Amniotic stem cell (primary cell): ENCODE measurements at regions not wholly inside any gene's neighbourhood (a gene's known extent, or its start where the extent isn't known, plus 50 kb on each side); places are given as distances from the start of the nearest gene placed in this dataset.

Source experiments
- DNase-seq: peaks from one replicate; lab custom pipeline; 2025; lab: John Stamatoyannopoulos, UW

DNA sequence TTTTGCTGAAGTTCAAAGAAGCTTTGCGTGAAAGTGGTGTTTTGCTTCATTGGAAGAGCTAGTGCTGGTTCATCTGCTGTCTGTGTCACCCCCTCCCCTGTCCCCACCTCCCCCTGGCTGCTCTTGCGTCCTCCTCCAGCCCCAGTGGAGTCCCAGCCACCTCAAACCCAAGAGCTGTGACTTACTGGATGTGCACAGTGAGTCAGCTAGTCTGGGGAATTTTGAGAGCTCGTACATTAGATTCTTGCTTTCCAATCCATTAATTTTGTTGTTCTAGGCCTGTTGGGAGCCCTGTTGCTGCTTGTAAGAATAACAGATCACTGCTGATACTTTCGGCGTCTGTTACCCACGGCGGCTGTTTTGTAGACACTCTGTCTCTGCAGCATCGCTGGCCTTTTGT, 412.1 kb downstream of the TSN start:
- no peak for DNase-seq

DNA sequence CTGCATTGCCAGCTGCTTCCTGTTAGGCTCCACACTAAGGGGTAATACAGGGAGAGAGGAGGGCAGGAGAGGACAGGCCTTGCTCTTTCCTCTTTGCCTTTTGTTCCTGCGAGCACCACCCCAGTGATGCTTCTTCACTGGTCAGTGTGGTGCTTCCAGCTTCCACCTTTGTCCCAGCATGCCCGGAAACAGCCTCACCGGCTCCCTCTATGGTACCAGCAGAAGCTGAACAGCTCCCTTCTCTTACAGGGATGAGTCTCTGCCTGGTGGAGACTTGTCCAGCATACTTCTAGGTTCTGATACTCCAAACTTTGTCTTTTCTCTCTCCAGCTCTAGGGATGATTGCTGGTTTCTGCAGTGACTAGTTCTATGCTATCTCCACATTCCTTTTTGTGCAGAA, 413.3 kb downstream of the TSN start:
- DNase-seq, result no peak

DNA sequence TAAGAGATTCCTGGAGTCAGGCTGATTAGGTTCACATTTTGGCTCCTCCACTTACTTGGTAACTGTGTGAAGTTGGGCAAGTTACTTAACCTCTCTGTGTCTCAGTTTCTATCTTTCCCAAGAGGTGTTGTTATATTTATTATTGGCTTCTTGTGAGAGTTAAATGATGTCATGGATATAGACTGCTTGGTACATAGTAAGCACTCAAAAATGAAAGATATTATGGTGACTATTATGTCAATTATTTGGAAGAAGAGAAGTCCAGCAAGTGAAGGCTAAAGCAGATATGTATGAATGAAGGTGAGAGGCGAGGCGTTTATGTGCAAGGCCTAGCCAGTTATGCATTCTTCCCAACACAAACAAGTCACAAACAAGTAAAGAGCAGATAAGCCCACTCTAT, 417.4 kb downstream of the TSN start:
- DNase-seq, result no peak

DNA sequence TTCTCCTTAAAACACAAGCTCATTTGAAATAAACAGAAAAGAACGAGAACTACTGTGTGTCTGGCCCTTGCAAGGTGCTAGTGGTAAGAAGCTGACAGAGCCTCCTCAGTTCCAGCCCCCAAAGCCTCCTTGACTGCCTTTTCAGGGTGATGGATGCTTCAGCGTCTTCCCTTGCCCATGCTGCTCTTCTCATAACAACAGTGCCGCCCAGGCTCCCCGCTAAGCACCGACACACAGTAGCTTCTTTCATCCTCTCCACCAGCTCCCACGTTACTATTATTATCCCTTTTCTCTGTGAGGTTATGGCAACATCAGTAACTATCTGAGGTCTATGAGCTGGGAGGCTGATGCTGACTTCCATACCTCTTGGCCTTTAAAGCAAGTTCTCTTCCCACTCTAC, 418.6 kb downstream of the TSN start:
- DNase-seq, result no peak

DNA sequence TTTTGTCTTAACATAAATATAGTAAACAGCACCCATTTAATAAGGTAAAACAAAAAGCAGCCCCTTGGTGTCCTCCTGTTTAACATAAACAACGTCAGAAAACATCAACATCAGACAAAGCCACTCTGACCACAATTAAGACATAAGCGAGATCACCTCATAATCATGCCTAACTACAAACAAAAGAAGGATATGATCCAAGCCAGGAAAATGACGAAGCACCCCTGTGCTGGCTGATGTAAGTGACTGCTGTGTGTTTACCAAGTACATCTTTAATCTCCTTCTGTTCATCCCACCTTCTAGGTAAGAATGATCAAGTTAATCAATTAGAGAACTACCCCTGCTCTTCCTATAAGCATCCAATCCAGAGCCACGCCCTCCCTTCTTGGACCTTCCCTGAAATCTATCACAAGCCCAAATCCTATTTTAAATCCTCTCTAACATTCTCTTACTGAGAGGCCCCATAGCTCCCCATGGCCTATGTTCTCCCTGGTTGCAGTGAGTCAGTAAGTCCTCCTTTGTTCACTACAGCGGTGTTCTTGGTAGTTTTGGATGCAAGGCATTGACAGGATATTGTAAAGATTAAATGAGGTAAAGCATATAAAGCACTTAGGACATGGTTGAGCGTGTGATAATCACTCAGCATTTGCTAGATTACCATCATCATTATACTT, 424.2 kb downstream of the TSN start:
- no peak for DNase-seq

DNA sequence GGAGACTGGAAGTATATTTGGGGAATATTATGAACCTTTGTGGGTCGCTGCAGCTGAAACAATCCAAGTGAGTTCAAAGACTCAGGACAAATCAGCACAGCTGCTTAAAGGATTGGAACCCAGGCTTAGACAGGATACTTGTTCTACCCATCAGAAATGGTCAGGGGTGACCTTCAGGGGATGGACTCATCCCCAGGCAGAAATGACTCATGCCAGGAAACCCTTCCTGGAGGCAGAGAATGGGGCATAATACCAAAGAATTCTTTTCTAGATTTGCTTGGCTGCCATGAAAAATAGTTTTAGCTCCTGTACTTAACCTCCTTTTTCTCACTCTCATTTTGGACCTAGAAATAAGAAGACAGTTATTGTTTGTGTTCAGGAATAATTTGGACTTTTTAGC, 425.5 kb downstream of the TSN start:
- DNase-seq, result no peak

DNA sequence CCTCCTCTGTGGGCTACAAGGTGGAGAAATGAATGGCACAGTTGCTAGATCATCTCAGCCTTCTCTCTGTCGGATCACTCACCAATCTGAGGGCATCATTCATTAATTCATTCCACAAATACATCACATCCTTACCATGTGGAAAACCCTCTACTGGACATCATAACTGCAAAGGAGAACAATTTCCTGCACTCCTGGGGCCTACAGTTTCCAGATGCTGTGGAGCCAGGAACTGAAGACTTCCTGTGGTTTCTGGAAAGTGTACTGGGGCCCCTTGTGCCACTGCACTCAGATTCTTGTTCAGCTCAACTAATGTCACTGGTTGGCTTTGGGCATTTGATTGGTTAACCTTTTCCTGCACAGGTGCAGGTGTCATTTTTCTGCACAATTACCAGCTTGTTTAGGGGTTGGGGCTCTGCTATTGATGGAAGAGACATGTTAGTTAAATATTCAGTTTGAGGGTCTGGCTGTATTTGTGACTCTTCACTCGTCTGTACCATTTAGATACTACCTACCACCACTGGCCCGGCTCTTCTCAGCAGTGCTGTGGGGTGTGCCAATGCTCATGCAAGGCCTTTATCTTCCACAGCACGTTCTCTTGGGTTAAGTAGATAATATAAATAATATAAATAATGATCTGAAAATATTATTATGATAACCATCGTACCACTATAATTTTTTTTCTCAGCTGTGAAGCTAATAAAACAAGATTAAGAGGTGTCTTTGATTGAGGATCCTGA, 427.3 kb downstream of the TSN start:
- no peak for DNase-seq

DNA sequence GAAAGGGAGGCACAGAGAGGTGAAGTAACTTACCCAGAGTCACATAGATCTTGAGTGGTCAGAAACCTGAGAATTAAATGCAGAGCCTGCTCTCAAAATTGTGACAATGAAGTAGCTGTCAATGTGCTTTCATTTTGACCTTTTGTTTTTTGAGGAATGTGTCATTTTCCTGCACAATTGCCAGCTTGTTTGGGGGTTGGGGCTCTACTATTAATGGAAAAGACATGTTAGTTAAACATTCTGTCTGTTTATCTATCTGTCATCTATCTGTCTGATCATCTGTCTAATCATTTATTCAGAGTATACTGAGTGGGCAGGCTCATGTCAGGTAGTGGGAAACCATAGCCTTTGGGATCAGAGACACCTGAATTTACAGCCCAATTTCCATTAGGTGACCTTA, 428.4 kb downstream of the TSN start:
- no peak for DNase-seq

DNA sequence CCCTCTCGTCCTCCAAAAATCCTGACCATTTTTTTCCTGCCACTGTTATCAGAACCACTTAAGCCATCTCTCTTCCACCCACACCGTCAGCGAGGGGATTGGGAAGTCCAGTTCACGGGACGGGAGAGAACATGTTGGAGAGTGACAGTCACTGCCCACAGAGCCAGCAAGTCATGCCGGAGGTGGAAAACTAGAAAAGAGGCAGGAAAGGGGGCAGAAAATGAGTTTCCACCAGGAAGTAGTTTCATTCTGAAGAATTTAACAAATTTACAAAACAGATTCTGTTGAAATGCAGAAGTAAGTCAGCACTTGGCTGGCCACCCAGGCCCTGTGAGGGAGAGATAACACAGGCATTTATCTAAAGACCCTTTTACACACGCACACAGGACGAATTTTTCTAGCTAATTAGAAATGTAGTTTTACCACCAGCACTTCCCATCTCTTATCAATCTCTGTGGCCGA, 431.3 kb downstream of the TSN start:
- DNase-seq, result no peak

DNA sequence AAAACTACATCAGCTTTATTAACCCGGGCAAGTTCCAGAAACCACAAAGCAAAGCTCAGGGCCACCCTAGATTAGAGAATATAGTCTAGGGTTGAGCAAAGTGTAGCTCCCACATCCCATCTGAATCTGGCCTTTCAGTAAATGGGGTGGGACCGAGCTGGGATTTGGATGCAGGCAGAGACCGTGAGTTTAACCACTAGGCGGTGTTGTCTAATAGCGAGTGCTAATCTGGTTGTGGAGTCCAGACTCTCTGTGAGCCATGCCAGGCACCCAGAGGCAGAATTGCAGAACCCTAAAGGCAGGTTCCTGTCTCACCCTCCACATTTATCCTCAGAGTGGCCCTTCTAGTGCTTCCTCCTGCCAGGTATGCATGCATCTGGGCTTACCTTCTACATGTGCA, 435.9 kb downstream of the TSN start:
- no peak for DNase-seq

DNA sequence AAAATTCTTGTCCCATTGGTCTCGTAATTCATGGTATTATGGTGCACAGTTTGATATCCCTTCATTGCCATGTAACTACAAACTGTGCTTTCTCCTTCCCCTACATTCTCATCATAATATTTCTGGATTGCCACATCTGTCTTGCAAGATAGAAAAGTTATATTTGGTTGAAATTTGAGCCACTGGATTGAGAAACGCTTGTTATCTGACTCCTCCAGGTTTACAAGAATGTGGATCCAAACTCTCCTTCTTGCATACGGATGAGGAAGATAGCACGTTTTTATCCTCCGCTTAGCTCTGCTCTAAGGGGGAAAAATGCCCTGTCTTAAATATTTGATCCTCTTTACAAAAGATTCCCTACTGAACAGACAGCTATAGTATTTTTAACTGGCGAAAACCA, 438.2 kb downstream of the TSN start:
- no peak for DNase-seq

DNA sequence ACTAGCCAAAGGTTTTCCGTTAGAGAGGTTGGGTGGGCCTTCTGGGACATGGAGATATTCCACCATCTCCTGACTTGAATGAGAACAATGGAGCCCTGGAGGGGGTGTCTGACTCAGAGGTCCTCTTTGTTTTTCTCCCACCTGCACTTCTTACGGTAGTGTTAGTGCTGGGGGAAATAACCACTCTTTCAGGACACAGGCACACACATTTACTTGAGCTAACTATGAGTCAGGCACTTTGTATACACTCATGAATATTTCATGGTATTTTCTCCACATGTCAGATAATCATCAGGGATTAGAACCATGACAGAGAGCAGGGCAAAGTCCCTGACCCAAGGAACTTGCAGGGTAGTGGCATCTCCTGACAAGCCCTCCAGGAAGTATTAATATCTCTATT, 439.1 kb downstream of the TSN start:
- no peak for DNase-seq

DNA sequence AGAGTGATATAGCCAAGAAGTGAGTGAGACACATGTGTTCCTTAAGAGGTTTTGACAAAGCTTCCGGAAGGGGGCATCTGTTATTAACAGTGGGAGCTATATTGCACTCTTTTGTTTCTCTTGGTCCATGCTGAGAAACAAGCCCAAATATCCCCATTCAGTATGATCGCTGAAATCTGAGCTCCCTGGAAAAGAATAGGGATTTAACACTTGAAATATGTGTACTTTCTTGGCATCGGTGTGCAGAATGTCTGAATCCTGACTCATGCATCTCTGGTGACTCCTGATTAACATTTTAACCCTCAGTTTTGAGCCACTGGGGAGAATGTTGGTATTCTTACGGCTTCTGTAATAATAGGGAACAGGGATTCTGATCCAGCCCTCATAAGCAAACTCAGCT, 448.1 kb downstream of the TSN start:
- DNase-seq, result no peak

DNA sequence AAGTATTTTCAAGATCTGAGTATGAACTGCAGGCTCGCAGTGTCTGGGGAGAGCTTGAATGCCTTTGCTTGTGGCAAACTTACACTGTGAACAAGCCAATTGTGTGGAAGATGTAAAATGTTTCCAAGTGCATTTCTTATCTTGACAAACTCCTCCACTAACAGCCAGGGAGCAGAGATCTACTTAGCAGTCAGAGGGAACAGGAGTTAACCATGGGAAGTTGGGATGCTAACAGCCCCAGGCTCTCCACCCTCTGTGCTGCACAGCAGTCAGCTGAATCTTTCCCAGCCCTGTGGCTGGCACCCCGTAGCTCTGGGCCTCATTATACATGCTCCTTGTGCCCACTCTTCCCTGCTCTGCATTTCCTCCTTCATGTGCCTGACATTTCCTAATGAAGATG, 450.2 kb downstream of the TSN start:
- DNase-seq, result no peak

DNA sequence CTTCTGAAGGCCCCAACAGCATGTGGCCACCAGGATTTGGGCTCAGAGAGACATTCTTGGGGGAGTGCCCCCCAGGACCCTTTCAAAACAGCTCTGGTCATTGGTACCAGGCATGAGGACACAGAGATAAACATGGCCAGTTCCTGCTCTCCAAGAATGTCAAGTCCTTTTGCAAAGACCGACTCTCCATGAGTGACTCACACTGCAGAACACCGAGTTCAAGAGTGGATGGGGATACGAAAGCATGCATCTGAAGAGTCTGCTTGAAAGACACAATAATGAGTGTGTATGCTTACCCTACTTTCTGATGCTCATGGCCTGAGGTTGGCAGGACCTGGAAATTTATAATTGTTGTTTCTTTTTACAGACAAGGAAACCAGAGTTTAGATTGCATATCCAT, 450.6 kb downstream of the TSN start:
- DNase-seq, result no peak

DNA sequence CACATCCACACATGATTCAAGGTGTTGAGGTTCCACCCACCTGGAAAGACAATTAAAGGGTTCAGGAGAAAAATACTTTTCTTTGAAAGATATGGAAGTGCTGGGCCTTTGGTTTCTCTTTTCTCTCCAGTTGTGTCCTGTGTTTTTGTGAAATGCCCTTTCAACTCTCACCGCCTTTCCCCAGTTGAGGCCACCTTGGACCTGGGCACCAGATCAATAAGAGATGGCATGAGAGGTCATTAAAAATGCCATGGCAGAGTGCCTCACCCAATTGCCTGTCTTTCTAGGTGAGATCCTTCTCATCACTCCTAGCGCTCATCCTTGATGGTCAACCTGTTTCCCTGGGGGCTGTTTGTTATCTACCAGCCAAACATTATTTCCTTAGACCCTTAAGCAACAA, 453.9 kb downstream of the TSN start:
- no peak for DNase-seq

DNA sequence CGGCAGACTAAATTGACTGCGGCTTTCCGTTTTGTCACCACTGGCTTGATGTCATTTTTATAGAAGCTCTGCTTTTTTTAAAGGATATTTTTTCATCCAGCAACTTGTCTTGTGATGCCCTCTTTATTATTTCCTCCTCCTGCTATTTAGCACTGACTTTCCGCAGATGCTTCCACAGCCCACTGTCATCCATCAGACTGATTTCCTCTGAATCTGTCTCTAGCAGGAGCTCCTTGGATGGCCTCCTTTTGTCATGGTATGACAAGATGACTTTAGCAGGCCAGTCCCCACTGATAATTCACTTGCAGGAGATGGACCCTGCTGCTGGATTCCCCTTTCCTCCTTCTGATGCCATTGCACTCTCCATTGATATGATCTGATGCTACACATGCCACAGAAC, 454.6 kb downstream of the TSN start:
- DNase-seq, result no peak

DNA sequence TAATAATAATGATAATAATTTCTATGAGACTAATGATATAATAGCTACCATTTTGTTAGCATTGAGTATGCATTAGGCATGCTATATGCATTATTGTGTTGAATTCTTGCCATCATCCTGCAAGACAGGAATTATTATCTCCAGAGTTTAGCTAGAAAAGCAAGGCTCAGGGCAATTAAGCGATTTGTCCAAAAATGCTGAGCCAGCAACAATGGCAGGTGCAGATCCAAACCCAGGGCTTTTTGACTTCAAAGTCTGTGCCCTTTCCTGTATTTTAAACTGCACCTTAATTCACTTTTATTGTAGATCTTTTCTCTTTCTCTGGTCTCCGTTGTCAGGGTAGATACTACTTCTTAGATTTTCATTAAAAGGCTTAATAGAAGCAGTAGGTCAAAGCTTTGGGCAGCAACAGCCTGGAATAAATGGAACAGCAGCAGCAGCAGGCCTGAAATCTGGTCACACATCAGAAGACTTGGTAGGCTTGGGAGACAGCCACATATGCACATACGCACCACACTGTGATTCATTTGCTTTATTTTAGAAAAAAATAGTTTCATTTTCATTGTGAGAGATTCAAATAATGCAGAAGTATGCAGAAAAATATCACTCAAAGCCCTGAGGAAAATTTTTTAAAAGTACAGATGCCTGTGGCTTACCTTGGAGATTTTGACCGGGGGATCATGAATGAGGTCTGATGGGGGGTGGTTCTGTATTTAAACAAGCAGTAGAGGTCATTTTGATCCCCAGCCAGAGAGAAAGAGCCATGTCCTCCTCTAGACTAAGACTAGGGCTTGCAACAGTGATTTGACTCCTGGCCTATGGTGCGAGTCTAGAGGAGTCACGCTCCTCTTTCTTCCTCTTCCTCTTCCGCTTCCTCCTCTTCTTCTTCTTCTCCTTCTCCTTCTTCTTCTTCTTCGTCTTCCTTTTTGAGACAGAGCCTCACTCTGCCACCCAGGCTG, 455.7 kb downstream of the TSN start:
- no peak for DNase-seq

DNA sequence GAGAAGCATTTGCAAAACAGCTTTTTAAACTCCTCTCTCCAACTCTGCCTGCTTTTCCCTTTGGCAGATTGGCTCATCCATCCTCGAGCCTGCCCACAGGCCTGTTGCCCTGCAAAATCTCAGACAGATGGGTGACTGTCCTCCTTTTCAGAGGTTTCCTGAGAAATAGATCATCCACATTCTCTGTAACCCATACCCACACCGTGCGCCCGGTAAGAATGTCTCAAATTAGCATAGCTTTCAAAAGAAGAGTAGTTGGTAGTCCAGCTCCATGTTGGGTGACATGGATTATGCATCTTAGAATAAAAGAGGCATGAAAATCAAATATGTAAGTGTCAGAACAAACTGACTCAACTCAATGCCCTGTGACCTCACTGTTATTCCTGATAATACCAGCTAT, 457.9 kb downstream of the TSN start:
- DNase-seq, result no peak

DNA sequence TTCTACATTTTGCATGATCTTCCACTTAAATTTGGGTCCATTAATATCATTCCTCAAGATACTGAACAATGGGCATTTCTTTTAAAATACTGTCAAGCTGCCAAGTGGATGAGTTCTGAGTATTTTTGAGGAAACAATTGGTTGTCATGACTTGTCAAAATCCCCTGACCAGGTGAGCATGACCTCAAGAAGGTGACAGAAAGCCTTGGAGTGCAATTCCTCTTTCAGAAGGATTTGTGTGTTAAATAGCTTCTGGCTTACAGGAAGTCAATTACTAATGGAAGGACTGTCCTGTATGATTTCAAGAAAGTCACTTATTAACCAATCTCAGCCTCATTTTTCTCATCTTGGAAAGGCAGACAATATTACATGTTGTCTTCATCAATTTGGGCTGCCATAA, 460.6 kb downstream of the TSN start:
- no peak for DNase-seq

DNA sequence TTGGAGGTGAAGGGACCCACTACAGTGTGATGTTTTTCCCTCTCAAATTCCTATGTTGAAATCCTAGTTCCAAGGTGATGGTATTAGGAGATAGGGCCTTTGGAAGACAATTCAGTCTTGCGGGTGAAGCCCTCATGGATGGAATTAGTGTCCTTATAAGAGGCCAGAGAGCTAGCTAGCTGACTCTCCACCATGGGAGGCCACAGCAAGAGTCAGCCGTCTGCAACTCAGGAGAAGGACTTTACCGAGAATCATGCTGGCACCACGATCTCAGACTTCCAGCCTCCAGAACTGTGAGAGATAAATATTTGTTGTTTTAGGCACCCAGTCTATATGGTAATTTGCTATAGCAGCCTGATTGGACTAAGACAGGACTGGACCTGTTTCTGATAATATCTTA, 461.4 kb downstream of the TSN start:
- no peak for DNase-seq

DNA sequence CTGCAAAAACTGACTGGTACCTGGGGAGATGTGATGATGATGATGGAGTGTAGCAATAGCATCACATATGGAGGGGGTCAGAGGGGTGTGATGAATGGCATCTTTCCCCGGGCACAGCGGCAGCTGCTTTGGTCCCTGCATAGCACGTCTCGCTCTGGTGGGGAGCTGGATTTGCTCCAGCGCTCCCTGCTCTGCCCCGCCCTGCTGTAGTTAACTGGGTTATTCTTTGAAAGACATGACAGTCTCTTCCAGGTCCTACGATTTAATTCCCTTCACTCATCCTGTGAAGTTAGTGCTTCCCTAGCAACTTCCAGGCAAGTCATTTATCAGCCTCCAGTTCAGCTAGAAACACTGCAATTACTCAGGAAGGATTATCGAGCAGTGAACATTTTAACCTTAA, 463.1 kb downstream of the TSN start:
- DNase-seq, result no peak

DNA sequence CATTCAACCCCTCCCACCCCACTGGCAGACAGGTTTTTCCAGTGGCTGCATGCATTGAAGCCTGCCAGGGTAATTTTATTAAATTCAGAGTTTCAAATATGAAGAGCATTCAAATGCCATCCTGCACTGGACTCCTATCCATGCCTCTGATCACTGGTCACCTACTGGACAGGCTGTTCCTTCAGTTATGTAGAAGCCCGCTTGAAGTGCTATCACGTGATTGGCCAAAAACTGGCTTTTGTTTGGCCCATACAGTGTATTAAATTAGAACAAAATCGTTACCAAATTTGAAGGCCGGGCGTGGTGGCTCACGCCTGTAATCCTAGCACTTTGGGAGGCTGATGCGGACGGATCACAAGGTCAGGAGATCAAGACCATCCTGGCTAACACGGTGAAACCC, 464.1 kb downstream of the TSN start:
- no peak for DNase-seq
